CD8-positive, alpha-beta memory T cell (primary cell): ENCODE measurements at regions not wholly inside any gene's neighbourhood (a gene's known extent, or its start where the extent isn't known, plus 50 kb on each side); places are given as distances from the start of the nearest gene placed in this dataset.

Experiments used
- CTCF ChIA-PET: fragments of 350-600 bp; sonication (Branson Sonifier 250); formaldehyde crosslinking; loops from one replicate; lab custom pipeline; 2021; ENCODE audit warnings: antibody characterized with exemption; lab: Charles Lee
- POLR2A ChIA-PET: fragments of 350-600 bp; sonication (Branson Sonifier 250); formaldehyde crosslinking; loops from one replicate; lab custom pipeline; 2021; ENCODE audit warnings: antibody characterized with exemption; lab: Charles Lee
- DNase-seq, 5 donors: peaks; one replicate each; pipeline versions ENCODE4 v3.0.0 to v3.0.0-alpha.2; 2020 to 2022; ENCODE audit warnings: mixed read lengths in 1 of 5
- H3K27ac ChIP-seq: one replicate; pipeline ENCODE4 v1.7.0; 2013; ENCODE audit warnings: low read depth, mild to moderate bottlenecking, low read length, moderate library complexity
- H3K27me3 ChIP-seq: 2 replicates; pipeline ENCODE4 v1.7.0; 2013; ENCODE audit warnings: low read length, mild to moderate bottlenecking; ENCODE audit not compliant: insufficient read depth, poor library complexity, severe bottlenecking
- H3K36me3 ChIP-seq: 2 replicates; pipeline ENCODE4 v1.7.0; 2013; ENCODE audit warnings: mild to moderate bottlenecking, low read length, moderate library complexity; ENCODE audit not compliant: insufficient read depth
- H3K4me1 ChIP-seq: 2 replicates; pipeline ENCODE4 v1.7.0; 2013; ENCODE audit warnings: mild to moderate bottlenecking, low read length, moderate library complexity; ENCODE audit not compliant: insufficient read depth
- H3K4me3 ChIP-seq: 2 replicates; pipeline ENCODE4 v1.7.0; 2013; ENCODE audit warnings: mild to moderate bottlenecking, low read length
- H3K9me3 ChIP-seq: 2 replicates; pipeline ENCODE4 v1.7.0; 2013; ENCODE audit warnings: mild to moderate bottlenecking, low read length
- H3K27ac Mint-ChIP-seq, 8 donors: one replicate each; pipeline ENCODE4 v1.8.0; 2020 to 2021; ENCODE audit warnings: mixed read lengths in 8 of 8, mild to moderate bottlenecking in 6 of 8, inconsistent platforms in 3 of 8, moderate library complexity in 3 of 8
- H3K27me3 Mint-ChIP-seq, 2 donors: one replicate each; pipeline ENCODE4 v1.8.0; 2020 to 2021; ENCODE audit warnings: mixed read lengths in 2 of 2, mild to moderate bottlenecking in 1 of 2, moderate library complexity in 1 of 2
- H3K36me3 Mint-ChIP-seq, 3 donors: one replicate each; pipeline ENCODE4 v1.8.0; 2020 to 2021; ENCODE audit warnings: mixed read lengths in 3 of 3, inconsistent platforms in 1 of 3, mild to moderate bottlenecking in 1 of 3
- H3K4me1 Mint-ChIP-seq, 3 donors: one replicate each; pipeline ENCODE4 v1.8.0; 2020 to 2021; ENCODE audit warnings: mixed read lengths in 3 of 3, inconsistent platforms in 1 of 3, mild to moderate bottlenecking in 1 of 3
- H3K4me3 Mint-ChIP-seq, 7 donors: one replicate each; pipeline ENCODE4 v1.8.0; 2020 to 2021; ENCODE audit warnings: mixed read lengths in 7 of 7, mild to moderate bottlenecking in 6 of 7, moderate library complexity in 4 of 7, inconsistent platforms in 2 of 7
- H3K9me3 Mint-ChIP-seq, 5 donors: one replicate each; pipeline ENCODE4 v1.8.0; 2020 to 2022; ENCODE audit warnings: mixed read lengths in 5 of 5, mild to moderate bottlenecking in 3 of 5, moderate library complexity in 2 of 5, inconsistent platforms in 1 of 5

- no peaks in the 10 kb centered on the region for H3K9me3 ChIP-seq
- H3K36me3 ChIP-seq: no peaks in the 10 kb centered on the region
- H3K4me3 Mint-ChIP-seq: no peak overlapping the region
- H3K9me3 Mint-ChIP-seq: peaks cover 0 to 3% (median 0%) of the 10 kb centered on the region in 5 donors
- peaks cover 0 to 3% of the 10 kb centered on the region in 2 donors for H3K27me3 Mint-ChIP-seq
- H3K4me3 ChIP-seq: no peak overlapping the region
- CTCF ChIA-PET: no interaction called here
- H3K27me3 ChIP-seq: no peaks in the 10 kb centered on the region
- no peak for DNase-seq
- H3K4me1 Mint-ChIP-seq: no peaks in the 10 kb centered on the region
- POLR2A ChIA-PET: no interaction called here
- H3K36me3 Mint-ChIP-seq: no peaks in the 10 kb centered on the region
- H3K27ac Mint-ChIP-seq: no peak overlapping the region
- H3K27ac ChIP-seq: no peak overlapping the region
- H3K4me1 ChIP-seq: no peaks in the 10 kb centered on the region
Measured at GRCh38 chr15:29532296-29532695, 262.7 kb upstream of the NSMCE3 start.

DNA sequence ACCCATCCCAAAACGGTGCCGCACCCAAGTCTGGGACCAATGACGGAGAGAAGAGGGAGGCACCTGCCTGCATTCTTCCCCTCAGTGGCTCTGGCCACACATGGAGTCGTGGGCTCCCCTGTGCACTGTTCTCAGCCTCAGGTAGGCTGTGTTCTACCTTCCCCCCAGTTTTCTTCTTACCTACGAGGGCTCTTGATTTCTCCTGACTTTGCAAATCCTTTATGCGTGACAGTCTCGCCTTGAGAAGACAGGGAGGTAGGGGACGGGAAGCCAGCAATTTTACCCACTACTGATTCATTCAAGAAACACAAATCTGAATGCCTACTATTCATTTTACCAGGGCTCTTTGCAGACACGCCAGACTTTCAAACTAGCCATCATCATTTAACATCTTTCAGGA is 261.3 kb upstream of the NSMCE3 start:
- Mint-ChIP-seq H3K27me3 (peaks cover 0 to 3% of the 10 kb centered on the region in 2 donors), H3K9me3 (peaks cover 0 to 3% (median 0%) of the 10 kb centered on the region in 5 donors), H3K36me3 (no peaks in the 10 kb centered on the region), H3K4me1 (no peaks in the 10 kb centered on the region), H3K4me3 (no peak overlapping the region), H3K27ac (no peak overlapping the region)
- no peaks in the 10 kb centered on the region for H3K36me3 ChIP-seq
- no peak overlapping the region for H3K27ac ChIP-seq
- H3K4me3 ChIP-seq: no peak overlapping the region
- no peaks in the 10 kb centered on the region for H3K4me1 ChIP-seq
- H3K27me3 ChIP-seq: no peaks in the 10 kb centered on the region
- CTCF ChIA-PET: no interaction called here
- H3K9me3 ChIP-seq: no peaks in the 10 kb centered on the region
- POLR2A ChIA-PET: no interaction called here
- DNase-seq: no peak

DNA sequence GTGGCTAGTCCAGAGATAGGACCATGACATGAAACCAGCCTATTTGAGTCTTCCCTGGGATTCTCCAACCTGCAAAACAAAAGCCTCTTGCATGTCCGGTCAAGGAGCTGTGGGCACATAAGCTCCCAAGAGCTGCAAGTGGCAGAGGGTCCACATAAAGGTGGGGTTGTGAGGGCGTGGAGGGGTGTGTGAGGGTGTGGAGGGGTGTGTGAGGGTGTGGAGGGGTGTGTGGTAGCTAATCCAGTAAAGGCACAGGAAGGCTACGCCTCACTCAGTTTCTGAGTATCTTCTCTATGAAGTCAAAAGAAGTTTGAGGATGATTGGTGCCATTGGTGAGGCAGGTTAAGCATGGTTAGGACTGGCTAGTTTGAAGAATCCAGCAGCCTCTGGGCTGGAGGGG is 259.4 kb upstream of the NSMCE3 start:
- Mint-ChIP-seq H3K9me3 (peaks cover 0 to 3% (median 0%) of the 10 kb centered on the region in 5 donors), H3K4me3 (no peak overlapping the region), H3K36me3 (no peaks in the 10 kb centered on the region), H3K27ac (no peak overlapping the region), H3K4me1 (no peaks in the 10 kb centered on the region), H3K27me3 (no peaks in the 10 kb centered on the region)
- H3K27ac ChIP-seq: no peak overlapping the region
- ChIA-PET POLR2A (no interaction called here), CTCF (no interaction called here)
- no peaks in the 10 kb centered on the region for H3K27me3 ChIP-seq
- H3K36me3 ChIP-seq: no peaks in the 10 kb centered on the region
- no peaks in the 10 kb centered on the region for H3K4me1 ChIP-seq
- H3K9me3 ChIP-seq: no peaks in the 10 kb centered on the region
- DNase-seq: no peak
- no peak overlapping the region for H3K4me3 ChIP-seq

DNA sequence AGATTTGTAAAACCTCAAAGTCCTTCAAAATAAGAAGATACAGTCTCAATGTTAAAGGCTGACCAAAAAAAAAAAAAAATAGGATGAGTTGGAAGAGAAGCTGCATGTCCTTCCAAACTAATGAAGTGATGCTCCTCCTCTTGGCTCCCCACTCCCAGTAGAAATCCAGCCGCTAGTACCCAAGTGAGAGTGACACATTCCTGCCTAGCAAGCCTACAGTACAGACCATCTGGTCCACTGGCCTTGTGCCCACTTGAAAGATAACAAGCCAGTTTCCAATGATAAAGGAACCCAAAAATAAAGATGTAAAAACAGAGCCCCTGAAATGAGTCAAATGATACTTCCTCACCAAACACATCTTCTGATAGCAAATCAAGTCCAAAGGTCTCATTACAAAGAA is 258.7 kb upstream of the NSMCE3 start:
- H3K27me3 ChIP-seq: no peaks in the 10 kb centered on the region
- H3K4me1 ChIP-seq: no peaks in the 10 kb centered on the region
- DNase-seq: no peak
- no peak overlapping the region for H3K4me3 Mint-ChIP-seq
- no peaks in the 10 kb centered on the region for H3K36me3 ChIP-seq
- POLR2A ChIA-PET: no interaction called here
- no peak overlapping the region for H3K27ac ChIP-seq
- no peaks in the 10 kb centered on the region for H3K4me1 Mint-ChIP-seq
- no peaks in the 10 kb centered on the region for H3K27me3 Mint-ChIP-seq
- H3K27ac Mint-ChIP-seq: no peak overlapping the region
- peaks cover 0 to 3% (median 0%) of the 10 kb centered on the region in 5 donors for H3K9me3 Mint-ChIP-seq
- CTCF ChIA-PET: no interaction called here
- H3K9me3 ChIP-seq: no peaks in the 10 kb centered on the region
- H3K36me3 Mint-ChIP-seq: no peaks in the 10 kb centered on the region
- H3K4me3 ChIP-seq: no peak overlapping the region

GRCh38 chr15:29526802-29527201 is 257.2 kb upstream of the NSMCE3 start:
- Histone ChIP-seq H3K4me3 (no peak overlapping the region), H3K4me1 (no peaks in the 10 kb centered on the region), H3K36me3 (no peaks in the 10 kb centered on the region), H3K27me3 (no peaks in the 10 kb centered on the region), H3K27ac (no peak overlapping the region), H3K9me3 (no peaks in the 10 kb centered on the region)
- H3K9me3 Mint-ChIP-seq: peaks cover 0 to 3% (median 0%) of the 10 kb centered on the region in 5 donors
- CTCF ChIA-PET: no interaction called here
- no peak overlapping the region for H3K4me3 Mint-ChIP-seq
- H3K4me1 Mint-ChIP-seq: no peaks in the 10 kb centered on the region
- H3K27ac Mint-ChIP-seq: peak overlapping the region in 1 of 8 donors; percentile 66
- H3K36me3 Mint-ChIP-seq: no peaks in the 10 kb centered on the region
- peaks cover 0 to 2% of the 10 kb centered on the region in 2 donors for H3K27me3 Mint-ChIP-seq
- POLR2A ChIA-PET: no interaction called here
- DNase-seq: no peak

GRCh38 chr15:29522373-29523276 is 253.0 kb upstream of the NSMCE3 start:
- H3K4me3 Mint-ChIP-seq: no peak overlapping the region
- Histone ChIP-seq H3K27me3 (no peaks in the 10 kb centered on the region), H3K9me3 (no peaks in the 10 kb centered on the region), H3K27ac (no peak overlapping the region), H3K4me3 (no peak overlapping the region), H3K36me3 (no peaks in the 10 kb centered on the region), H3K4me1 (no peaks in the 10 kb centered on the region)
- no peak overlapping the region for H3K27ac Mint-ChIP-seq
- peaks cover 8 to 12% (median 8%) of the 10 kb centered on the region in 5 donors for H3K9me3 Mint-ChIP-seq
- H3K27me3 Mint-ChIP-seq: peaks cover 3 to 6% of the 10 kb centered on the region in 2 donors
- ChIA-PET POLR2A (no interaction called here), CTCF (no interaction called here)
- H3K4me1 Mint-ChIP-seq: no peaks in the 10 kb centered on the region
- DNase-seq: no peak
- H3K36me3 Mint-ChIP-seq: no peaks in the 10 kb centered on the region

GRCh38 chr15:29518442-29518841 is 248.8 kb upstream of the NSMCE3 start:
- H3K27ac ChIP-seq: no peak overlapping the region
- DNase-seq: no peak
- Mint-ChIP-seq H3K27ac (no peak overlapping the region), H3K36me3 (no peaks in the 10 kb centered on the region), H3K4me1 (no peaks in the 10 kb centered on the region), H3K9me3 (peaks cover 8 to 15% (median 11%) of the 10 kb centered on the region in 5 donors), H3K4me3 (no peak overlapping the region), H3K27me3 (peaks cover 10 to 11% of the 10 kb centered on the region in 2 donors)
- H3K36me3 ChIP-seq: no peaks in the 10 kb centered on the region
- ChIA-PET POLR2A (no interaction called here), CTCF (no interaction called here)
- no peak overlapping the region for H3K4me3 ChIP-seq
- H3K4me1 ChIP-seq: no peaks in the 10 kb centered on the region
- no peaks in the 10 kb centered on the region for H3K27me3 ChIP-seq
- no peaks in the 10 kb centered on the region for H3K9me3 ChIP-seq

- ChIA-PET POLR2A (no interaction called here), CTCF (no interaction called here)
- H3K27me3 Mint-ChIP-seq: peaks cover 7 to 11% of the 10 kb centered on the region in 2 donors
Measured at GRCh38 chr15:29517829-29518228, 248.2 kb upstream of the NSMCE3 start.

More at GRCh38 chr15:29517829-29518228, 248.2 kb upstream of the NSMCE3 start:
- Mint-ChIP-seq H3K4me1 (no peaks in the 10 kb centered on the region), H3K9me3 (peaks cover 8 to 15% (median 11%) of the 10 kb centered on the region in 5 donors), H3K4me3 (no peak overlapping the region), H3K27ac (no peak overlapping the region), H3K36me3 (no peaks in the 10 kb centered on the region)
- Histone ChIP-seq H3K4me1 (no peaks in the 10 kb centered on the region), H3K9me3 (no peaks in the 10 kb centered on the region), H3K27me3 (no peaks in the 10 kb centered on the region), H3K27ac (no peak overlapping the region), H3K36me3 (no peaks in the 10 kb centered on the region), H3K4me3 (no peak overlapping the region)
- DNase-seq: no peak
